T-helper 2 cell (primary cell): ENCODE measurements at regions not wholly inside any gene's neighbourhood (a gene's known extent, or its start where the extent isn't known, plus 50 kb on each side); places are given as distances from the start of the nearest gene placed in this dataset.
"Not testable (repeated sequence)": the region's sequence is repeated elsewhere in the genome, so short reads cannot be mapped to it uniquely, and the experiment has no call there.

Source experiments
- DNase-seq, 5 experiments: peaks; one replicate each; pipeline versions ENCODE4 v3.0.0 to v3.0.0-alpha.2; 2012 to 2022

DNA sequence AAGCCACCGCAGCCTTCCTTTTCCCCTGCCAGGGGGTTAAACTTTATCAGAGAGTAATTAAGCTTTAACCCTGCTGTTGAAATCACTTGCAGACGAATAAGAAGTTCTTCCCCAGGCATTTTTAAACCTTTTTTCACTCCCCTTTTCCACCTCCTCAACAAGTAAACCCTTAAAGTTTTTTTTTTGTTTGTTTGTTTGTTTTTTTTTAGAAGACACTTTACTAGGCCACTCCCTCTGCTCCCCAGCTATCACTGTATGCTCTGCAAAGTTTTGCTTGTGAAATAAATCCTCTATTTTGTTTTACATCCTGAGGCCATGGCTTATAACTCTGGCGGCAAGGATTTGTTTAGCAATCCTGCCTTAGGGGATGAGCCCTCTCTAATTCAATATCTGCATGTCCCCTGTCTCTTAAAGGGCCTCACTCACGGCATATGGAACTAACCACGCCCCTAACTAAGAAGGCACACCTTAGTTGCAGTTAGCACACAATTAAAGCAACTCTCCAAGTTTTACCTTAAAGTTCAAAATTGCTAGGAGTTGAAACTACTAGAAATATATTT is 1354.7 kb upstream of the LRRTM3 start:
- DNase-seq: no peak

DNA sequence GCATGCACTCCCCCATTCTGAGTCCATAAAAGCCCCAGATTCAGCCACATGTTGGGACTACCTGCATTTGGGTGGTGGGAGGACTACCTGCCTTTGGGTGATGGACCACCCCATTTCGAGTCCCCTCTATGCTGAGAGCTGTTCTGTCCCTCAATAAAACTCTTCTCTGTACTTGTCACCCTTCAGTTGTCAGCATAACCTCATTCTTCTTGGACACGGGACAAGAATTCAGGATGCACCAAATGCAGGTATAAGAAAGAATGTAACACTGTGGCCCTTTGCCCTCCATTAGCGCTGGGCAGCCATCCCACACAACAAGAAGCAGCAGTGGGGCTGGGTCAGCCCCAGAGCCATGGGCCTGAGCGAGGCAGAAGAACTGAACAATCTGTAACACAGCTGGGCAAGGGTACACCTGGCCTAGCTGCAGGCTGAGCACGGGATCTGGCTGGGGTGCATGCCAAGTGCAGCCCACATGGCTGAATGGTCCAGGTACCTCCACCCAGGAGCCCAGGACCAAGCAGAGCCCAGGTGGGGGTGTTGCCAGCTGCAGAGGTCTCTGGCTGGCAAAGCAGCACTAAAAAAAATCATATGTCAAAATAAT is 1344.3 kb upstream of the LRRTM3 start:
- no peak for DNase-seq

DNA sequence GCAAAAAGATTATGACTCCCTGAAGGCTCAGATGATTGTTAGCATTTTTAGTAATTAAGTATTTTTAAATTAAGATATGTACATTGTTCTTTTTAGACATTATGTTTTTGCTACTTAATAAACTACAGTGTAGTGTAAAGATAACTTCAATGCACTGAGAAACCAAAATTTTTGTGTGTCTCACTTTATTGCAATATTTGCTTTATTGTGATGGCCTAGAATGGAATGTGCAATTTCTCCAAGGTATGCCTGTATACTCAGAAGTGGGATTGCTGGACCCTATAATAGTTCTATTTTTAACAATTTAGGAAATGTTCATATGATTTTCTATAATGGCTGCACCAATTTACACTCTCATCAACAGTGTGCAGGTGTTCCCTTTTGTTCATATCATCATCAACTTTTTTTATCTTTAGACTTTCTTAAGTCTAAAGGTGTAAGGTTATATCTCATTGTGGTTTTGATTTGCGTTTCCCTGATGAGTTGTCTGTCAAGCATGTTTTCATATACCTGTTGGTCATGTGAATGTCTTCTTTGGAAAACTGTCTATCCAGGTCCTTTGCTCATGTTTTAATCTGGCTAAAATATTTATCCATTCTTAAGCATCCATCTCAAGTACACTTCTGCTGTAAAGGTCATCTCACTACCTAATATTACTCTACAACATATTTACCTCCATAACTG is 1323.5 kb upstream of the LRRTM3 start:
- no peak for DNase-seq

DNA sequence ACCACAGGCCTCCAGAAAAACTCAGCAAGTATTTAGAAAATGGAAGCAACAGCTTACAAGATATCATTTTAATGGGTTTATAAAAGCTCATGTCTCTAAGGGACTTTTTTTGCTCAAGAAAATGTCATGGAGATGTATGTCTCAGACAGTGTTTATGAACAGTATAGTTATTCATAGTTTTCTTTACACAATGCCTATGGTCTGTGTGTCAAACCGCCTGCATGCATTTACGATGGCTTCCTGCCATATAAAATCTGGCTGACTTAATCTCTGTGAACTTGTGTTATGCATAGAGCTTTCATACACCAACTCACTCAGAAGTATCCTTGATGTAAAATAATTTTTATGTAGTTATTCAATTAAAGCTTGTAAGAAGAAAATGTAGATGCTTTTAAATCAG is 1314.2 kb upstream of the LRRTM3 start:
- DNase-seq: no peak

DNA sequence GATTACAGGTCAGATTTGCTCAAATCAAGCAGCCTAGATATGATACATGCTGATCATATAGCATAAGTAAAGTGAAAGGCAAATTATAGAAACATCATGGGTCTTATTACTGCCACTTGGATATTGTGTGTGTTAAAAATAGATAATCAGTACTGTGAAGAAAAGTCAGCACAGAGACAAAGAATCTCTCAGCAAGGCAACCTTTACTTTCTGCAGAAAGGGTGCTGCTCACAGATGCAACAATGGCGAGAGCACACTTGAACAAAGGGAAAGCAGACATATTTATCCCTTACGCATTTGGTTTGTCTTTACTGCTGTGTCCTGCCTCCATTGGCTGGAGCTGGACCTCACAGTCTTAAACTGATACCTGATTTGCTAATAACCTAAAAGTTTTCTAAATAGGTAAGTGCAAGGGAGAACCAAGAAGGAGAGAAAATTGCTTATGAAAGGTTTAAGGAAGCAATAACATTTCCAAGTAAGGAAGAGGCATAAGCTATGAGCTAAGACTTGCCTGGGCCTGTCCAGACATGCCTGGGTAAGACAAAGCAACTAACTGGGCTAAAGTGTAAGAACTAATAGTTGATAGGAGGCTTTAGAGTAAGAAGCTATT is 1310.8 kb upstream of the LRRTM3 start:
- no peak for DNase-seq

DNA sequence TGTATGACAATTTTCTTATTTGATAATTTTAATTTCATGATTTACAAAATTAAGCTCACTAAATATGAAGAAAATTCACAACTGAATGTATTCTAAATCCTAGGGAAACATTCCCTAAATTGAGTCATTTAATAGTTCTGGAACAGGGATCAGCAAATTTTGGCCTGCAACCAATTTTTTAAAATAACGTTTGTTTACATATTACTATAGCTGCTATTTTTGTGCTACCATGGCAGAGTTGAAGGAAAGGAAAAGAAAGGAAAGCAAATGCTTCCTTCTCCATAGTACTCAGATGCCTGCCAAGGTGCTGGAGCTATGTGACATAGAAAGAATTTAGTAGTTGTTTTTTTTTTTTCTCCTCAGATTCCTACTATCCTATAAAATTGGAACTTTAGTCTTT is 1307.7 kb upstream of the LRRTM3 start:
- no peak for DNase-seq

DNA sequence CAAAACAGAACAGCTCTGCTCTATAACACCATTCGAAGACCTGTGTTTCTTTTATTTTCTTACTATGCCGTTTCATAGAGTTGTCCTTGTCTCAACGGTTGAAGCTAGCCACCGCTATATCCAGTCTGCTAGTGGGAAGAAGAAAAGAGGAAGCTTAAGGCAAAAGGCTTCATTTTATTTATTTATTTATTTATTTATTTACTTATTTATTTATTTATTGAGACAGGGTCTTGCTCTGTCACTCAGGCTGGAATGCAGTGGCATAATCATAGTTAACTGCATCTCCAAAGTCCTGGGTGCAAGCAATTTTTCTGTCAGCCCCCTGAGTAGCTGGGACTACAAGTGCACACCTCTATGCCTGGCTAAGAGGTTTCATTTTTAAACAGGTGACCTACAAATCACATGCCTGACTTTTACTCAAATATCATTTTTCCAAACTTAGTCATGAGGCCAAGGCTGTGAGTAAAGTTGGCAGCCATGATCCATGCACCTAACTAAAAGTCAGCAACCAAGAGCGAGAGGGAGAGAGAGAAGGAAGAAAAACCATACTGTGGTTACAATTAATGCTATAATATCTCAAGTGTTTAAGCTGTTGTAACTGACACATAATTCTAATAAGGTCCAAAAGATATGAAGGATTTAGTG is 1305.3 kb upstream of the LRRTM3 start:
- no peak for DNase-seq

DNA sequence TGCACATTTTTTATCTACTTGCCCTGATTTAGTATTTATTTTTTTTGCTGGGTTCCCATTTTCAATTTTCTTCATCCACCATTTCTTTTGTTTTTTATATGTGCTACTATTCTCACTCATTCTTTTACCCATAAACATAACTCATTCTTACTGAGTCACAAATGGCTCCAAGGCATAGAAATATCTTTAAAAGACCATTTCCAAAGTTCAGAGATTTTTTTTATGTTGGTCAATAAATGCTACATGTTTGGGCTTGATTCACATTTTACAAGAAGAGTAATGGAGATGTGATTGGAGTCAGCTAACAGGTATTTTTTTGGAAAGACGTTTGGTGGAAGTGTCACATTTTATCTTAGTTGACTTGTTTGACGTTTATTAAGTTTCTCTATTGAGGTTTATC is 1303.2 kb upstream of the LRRTM3 start:
- no peak for DNase-seq

DNA sequence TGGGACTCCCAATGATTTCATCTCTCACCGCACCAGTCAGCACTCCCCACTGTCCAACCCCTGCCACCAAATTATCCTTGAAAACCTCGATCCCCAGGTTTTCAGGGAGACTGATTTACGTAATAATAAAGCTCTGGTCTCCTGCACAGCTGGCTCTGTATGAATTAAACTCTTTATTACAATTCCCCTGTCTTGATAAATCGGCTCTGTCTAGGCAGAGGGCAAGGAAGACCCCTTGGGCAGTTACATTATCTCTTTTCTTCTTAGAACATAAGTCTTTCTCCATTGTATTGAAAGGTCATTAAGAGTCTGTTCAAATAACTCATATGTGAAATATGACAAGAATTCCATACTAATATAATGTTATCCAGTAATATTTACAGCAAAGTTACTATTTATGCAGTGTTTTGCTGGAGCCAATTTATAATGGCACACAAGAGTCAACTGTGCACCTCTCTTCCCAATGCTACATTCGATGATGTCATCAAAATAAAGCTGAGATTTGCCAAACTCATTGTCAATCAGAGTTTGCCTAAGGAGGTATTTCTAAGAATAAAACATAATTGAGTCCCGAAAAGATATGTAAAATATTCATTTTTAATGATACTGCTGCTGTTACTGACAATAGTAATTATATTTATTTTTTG is 1297.2 kb upstream of the LRRTM3 start:
- DNase-seq: no peak

DNA sequence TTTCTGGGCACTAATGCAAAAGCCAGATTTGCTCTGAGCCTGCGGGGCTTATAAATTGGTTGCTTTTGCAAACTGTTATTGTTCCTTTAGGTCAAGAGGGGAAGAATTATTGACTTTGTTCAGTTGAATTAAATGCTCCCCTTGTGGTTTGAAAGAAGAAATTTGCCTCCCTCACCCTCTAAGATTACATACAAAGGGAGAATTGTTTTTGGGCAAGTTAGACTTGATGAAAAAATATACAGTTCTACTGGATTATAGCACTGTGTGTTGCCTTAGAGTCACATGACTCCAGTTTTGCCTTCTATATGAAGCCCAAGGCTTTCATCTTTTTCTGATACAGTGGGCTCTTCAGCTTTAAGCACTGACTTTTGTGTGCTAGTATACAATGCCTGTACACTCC is 1265.8 kb upstream of the LRRTM3 start:
- no peak for DNase-seq

DNA sequence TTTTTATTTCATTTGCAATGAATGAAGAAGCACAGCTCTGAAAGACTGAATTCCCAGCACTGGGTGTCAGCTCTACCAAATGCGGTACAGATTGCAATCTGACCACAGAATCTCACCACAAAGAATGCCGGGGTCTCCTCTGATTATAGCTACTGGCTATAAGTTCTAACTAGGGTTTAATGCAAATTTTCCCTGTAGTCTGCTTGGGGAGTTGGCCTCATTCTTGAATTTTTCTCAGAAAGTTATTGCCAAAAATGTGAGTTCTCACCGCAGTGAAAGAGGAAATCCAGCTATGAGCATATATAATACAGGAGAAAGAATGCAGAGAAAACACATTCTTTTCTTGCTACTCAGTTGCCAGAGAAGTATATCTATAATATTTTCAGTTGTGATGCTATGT is 1255.7 kb upstream of the LRRTM3 start:
- peak in 1 of 5 experiments; percentile 1 for DNase-seq

DNA sequence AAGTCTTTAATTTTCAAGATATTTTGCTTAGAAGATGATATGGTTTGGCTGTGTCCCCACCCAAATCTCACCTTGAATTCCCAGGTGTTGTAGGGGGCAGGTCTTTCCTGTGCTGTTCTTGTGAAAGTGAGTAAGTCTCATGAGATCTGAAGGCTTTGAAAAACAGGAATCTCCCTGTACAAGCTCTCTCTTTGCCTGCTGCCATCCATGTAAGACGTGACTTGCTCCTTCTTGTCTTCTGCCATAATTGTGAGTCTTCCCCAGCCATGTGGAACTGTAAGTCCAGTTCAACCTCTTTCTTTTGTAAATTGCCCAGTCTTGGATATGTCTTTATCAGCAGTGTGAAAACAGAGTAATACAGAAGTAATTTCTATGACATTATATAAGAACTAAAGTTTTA is 1255.2 kb upstream of the LRRTM3 start:
- not testable (repeated sequence) for DNase-seq

DNA sequence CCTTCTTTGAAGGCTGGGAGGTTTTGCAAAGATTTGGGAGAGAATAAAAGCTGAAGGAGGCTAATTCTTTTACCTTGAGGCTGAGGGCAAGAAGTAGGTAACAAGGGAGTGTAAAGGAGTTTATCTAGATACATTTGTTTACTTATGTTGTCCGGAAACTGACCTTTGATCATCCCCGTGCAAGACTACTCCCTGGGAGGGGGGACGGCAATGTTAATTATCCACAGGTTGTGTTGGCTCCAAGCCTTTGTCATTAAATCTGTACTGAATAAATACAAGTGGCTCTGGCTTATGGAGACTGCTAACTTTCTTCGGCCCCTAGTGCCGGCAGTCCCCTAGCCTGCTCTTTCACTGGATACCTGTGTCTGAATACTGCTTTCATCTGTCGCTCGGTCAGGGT is 1250.6 kb upstream of the LRRTM3 start:
- DNase-seq: no peak

DNA sequence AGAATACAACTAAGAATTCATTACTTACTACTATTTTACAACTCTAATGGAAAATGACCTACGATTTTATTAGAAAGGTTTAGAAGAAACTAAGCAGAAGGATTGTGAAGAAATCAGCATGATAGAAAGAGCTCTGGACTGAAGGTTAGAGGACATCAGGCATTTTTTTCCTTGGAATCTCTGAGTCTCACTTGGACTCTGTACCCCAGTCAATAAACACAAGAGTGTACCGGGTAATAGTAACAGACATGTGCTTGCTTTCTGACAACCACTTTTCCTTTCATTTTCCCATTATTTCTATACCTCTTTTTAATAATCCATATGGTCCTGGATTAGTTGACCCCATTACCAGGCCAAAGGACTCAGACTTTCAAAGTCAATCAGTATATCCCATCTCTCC is 1240.9 kb upstream of the LRRTM3 start:
- DNase-seq: no peak

DNA sequence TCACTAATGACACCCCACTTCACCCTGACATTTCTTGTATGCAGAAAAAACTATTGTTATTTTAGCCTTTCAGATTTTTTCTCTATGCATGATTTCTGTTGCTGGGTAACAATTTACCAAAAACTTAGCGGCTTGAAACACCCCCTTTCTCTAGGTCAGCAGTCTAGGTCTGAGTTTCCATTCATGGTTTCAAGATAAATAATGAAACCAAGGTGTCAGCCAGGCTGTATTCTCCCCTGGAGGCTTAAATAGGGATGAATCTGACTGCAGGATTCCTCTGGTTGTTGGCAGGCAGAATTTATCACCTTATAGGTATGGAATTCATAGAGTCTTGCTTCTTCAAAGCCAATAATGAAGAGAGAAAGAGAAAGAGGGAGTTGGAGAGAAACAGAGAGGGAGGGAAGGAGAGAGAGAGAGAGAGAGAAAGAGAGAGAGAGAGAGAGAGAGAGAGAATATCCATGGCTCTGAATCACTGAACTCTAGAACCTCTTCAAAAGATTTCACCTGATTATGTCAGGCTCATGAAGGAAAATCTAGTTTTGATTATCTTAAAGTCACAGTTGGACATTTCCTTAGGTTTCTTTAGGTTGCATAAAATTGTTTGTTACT is 1224.6 kb upstream of the LRRTM3 start:
- DNase-seq: no peak

DNA sequence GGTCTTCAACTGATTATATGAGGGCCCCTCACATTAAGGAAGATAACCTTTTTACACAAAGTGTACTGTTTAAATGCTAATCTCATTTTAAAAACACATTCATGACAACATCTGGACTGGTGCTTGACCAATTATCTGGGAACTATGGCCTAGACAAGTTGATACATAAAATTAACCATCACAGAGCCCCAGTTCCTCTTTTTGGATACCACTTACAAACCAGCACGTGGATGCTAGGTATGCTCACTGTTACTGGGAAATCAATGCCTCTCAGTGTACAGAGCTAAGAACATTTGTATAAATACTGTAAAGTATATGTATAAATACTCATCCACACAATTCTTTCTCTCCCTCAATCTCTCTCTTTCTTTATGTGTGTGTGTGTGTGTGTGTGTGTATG is 1217.8 kb upstream of the LRRTM3 start:
- DNase-seq: no peak

DNA sequence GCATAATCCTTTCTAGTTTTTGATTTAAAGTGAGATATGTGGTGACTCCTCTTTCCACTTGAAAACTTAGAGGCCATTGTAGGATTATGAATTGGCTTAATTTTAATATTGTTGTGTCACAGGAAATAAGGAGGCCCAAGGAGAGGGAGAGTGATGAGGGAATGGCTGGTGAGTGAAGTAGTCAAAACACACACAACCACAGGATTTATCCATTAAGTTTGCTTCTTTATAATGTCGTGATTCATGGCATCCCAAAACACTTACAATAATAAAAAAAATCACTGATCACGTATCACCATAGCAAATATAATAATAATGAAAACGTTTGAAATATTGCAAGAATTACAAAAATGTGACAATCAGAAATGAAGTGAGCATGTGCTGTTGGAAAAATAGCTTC is 1215.5 kb upstream of the LRRTM3 start:
- DNase-seq: no peak

DNA sequence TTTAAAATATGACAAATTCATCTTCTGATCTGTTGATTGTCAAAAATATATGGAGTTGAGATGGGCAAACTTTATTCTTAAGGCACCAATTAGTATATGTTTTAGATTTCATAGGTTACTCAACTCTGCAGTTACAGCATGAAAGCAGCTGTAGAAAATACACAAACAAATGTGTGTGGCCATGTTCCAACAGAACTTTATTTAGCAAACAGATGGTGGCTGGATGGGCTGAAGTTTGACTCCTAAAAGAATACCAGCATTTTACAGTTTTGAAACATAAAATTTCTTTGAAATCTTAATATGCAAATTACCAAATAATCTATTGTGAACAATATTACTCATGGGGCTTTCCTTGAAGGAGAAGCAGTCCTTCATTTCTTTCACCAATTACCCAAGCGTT is 1206.0 kb upstream of the LRRTM3 start:
- DNase-seq: no peak

DNA sequence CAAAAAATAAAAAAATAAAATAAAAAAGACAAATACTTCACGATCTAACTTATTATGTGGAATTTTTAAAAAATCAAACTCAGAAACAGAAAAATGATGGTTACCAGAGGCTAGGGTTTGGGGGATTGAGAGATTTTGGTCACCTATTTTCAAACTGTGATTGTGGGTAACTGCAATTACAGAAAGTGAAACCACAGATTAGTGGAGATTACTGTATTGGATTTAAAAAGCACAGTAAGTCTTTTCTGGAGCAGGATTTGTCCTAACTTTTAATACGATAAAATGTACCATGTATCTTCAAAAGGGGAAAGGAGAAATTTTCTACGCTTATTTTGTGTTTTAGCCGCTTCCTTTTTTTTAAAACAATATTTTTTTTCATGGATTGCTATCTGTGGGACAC is 1204.9 kb upstream of the LRRTM3 start:
- peak in 1 of 5 experiments; percentile 1 for DNase-seq

DNA sequence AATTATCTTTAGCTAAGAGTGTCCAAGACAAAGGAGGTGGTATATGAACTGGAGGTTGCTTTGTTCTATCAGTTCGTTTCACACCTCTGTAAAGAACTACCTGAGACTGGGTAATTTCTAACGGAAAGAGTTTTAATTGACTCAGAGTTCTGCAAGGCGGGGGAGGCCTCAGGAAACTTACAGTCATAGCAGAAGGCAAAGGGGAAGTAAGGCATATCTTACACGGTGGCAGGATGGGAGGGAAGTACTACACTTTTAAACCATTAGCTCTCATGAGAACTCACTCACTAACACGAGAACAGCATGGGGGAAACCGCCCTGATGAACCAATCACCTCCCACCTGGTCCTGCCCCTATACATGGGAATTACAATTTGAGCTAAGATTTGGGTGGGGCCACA is 1202.3 kb upstream of the LRRTM3 start:
- peak in 1 of 5 experiments; percentile 15 for DNase-seq

DNA sequence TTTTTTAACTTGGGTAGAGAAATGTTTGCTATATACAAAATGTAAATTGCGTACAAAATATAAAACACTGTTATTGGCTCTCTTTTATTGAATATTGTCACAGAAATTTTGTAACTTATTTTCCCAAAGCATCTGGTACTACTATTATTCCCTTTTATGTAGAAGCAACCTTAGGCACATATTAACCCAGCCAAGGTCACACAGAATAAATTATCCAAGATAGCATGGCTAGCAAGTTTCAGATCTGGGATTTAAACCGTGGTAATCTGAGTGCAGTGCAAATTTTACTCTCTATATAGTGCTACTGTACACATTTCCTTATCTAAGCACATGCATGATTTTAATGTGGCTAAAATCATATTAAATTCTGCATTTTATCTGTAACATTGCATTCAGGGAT is 1190.5 kb upstream of the LRRTM3 start:
- DNase-seq: no peak

DNA sequence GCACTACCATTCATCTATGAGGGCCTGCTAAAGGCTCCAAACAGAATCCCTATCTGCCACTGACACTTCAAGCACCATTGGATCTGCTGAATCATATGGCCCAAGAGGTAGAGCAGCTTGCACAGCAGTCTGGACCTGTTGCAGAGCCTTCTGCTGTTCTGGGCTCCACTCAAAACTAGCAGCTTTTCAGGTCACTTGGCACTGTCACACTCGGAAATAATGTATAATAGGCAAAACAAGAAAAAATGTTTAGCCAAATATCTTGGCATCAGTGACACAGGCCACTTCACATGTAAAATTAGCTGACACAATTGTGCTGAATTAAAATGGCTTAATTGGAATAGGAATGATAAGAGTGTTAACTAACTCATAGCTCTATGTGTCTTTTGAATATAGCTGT is 1182.9 kb upstream of the LRRTM3 start:
- no peak for DNase-seq

DNA sequence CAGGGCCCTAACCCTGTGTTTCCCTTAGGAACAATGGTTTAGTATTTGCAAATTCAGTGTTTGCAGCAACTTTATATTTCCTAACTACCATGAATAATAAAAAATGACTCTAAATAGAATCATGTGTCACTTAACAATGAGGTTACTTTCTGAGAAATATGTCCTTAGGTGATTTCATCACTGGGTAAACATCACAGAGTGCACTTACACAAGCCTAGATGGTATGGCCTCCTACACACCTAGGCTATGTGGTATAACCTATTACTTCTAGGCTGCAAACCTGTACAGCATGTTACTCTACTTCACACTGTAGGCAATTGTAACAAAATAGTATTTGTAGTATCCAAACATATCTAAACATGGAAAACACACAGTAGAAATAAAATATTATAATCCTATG is 1174.6 kb upstream of the LRRTM3 start:
- no peak for DNase-seq
